ENCODE measurements at regions not wholly inside any gene's neighbourhood (a gene's known extent, or its start where the extent isn't known, plus 50 kb on each side); places are given as distances from the start of the nearest gene placed in this dataset.

- H3K79me2 ChIP-seq: no peaks in the 10 kb centered on the region
- H2AFZ ChIP-seq: no peak overlapping the region
- no peaks in the 10 kb centered on the region for H3K27me3 ChIP-seq (ENCODE audit: control insufficient read depth, insufficient read depth, low read length)
- H3K36me3 ChIP-seq (ENCODE audit: control insufficient read depth, insufficient read depth, low read length): no peaks in the 10 kb centered on the region
- H3K27ac ChIP-seq: no peak overlapping the region
- no peak overlapping the region for H3K4me2 ChIP-seq (ENCODE audit: low read length)
- H3K9me3 ChIP-seq (ENCODE audit: control insufficient read depth, low read length): no peaks in the 10 kb centered on the region
- no peak for TF ChIP-seq CTCF (IDR thresholded peaks at IDR 0.05)
- no peaks in the 10 kb centered on the region for H3K4me1 ChIP-seq
- no peak overlapping the region for H3K4me3 ChIP-seq (ENCODE audit: low read depth, low read length)
- H3K9ac ChIP-seq: no peak overlapping the region
These were observed 409.6 kb upstream of the MAF start for GRCh38 chr16:80009971-80010659.

GRCh38 chr16:80008857-80009256 lies 408.3 kb upstream of the MAF start:
- Histone ChIP-seq H3K36me3 (ENCODE audit: control insufficient read depth, insufficient read depth, low read length) (no peaks in the 10 kb centered on the region), H2AFZ (no peak overlapping the region), H3K4me3 (ENCODE audit: low read depth, low read length) (no peak overlapping the region), H3K9me3 (ENCODE audit: control insufficient read depth, low read length) (no peaks in the 10 kb centered on the region), H3K4me2 (ENCODE audit: low read length) (no peak overlapping the region), H3K9ac (no peak overlapping the region), H3K27me3 (ENCODE audit: control insufficient read depth, insufficient read depth, low read length) (no peaks in the 10 kb centered on the region), H3K4me1 (no peaks in the 10 kb centered on the region), H3K27ac (no peak overlapping the region), H3K79me2 (no peaks in the 10 kb centered on the region)
- no peak for TF ChIP-seq CTCF (IDR thresholded peaks at IDR 0.05)

GRCh38 chr16:80007231-80007630 lies 406.7 kb upstream of the MAF start:
- Histone ChIP-seq H3K4me2 (ENCODE audit: low read length) (no peak overlapping the region), H3K27me3 (ENCODE audit: control insufficient read depth, insufficient read depth, low read length) (no peaks in the 10 kb centered on the region), H3K9ac (no peak overlapping the region), H3K4me3 (ENCODE audit: low read depth, low read length) (no peak overlapping the region), H3K4me1 (no peaks in the 10 kb centered on the region), H3K36me3 (ENCODE audit: control insufficient read depth, insufficient read depth, low read length) (no peaks in the 10 kb centered on the region), H3K9me3 (ENCODE audit: control insufficient read depth, low read length) (no peaks in the 10 kb centered on the region), H3K27ac (no peak overlapping the region), H3K79me2 (no peaks in the 10 kb centered on the region), H2AFZ (no peak overlapping the region)
- no peak for TF ChIP-seq CTCF (IDR thresholded peaks at IDR 0.05)

GRCh38 chr16:80006241-80007215 lies 406.0 kb upstream of the MAF start:
- no peak overlapping the region for H3K9ac ChIP-seq
- no peak overlapping the region for H3K4me3 ChIP-seq (ENCODE audit: low read depth, low read length)
- H3K79me2 ChIP-seq: no peaks in the 10 kb centered on the region
- H3K27me3 ChIP-seq (ENCODE audit: control insufficient read depth, insufficient read depth, low read length): no peaks in the 10 kb centered on the region
- H3K36me3 ChIP-seq (ENCODE audit: control insufficient read depth, insufficient read depth, low read length): no peaks in the 10 kb centered on the region
- H2AFZ ChIP-seq: no peak overlapping the region
- no peak for TF ChIP-seq CTCF (IDR thresholded peaks at IDR 0.05)
- H3K4me1 ChIP-seq: no peaks in the 10 kb centered on the region
- H3K4me2 ChIP-seq (ENCODE audit: low read length): no peak overlapping the region
- H3K27ac ChIP-seq: no peak overlapping the region
- no peaks in the 10 kb centered on the region for H3K9me3 ChIP-seq (ENCODE audit: control insufficient read depth, low read length)

All from parathyroid adenoma (tissue), 2 donors.